ENCODE measurements at regions not wholly inside any gene's neighbourhood (a gene's known extent, or its start where the extent isn't known, plus 50 kb on each side); places are given as distances from the start of the nearest gene placed in this dataset.

DNA sequence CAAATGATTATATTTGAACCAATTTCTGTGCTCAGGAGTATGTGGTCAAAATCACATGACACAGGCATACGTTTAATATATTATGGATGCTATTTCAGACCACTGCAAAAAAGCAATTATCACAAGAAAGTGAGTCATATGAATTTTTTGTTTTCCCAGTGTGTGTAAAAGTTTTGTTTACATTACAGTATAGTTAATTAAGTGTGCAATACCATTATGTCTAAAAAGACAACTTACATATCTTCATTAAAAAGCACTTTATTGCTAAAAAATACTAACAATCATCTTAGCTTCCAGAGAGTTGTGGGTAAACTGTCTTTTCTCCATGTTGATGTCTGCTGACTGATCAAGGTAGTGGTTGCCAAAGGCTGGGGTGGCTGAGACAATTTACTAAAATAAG, 347.2 kb upstream of the PCDH9 start:
- no peak for TF ChIP-seq CTCF (IDR thresholded peaks at IDR 0.05)
- TF ChIP-seq POLR2A (IDR thresholded peaks at IDR 0.05), result no peak
- TF ChIP-seq EP300 (IDR thresholded peaks at IDR 0.05), result no peak
